Endothelial cell of umbilical vein (primary cell): ENCODE measurements at regions not wholly inside any gene's neighbourhood (a gene's known extent, or its start where the extent isn't known, plus 50 kb on each side); places are given as distances from the start of the nearest gene placed in this dataset.

Source experiments
- BruUV-seq: library from RNA; stranded (reverse); fragments of 400-500 nt; replicated peaks from 2 replicates; lab custom pipeline; 2021; lab: Mats Ljungman, UMichigan
- CTCF ChIA-PET: fragments of 300-600, 350-600 bp; sonication (Branson Sonifier 250); formaldehyde crosslinking; loops from one replicate; lab custom pipeline; 2021; ENCODE audit warnings: antibody characterized with exemption, inconsistent platforms; lab: Charles Lee
- POLR2A ChIA-PET: fragments of 300-600, 350-600 bp; sonication (Branson Sonifier 250); formaldehyde crosslinking; loops from one replicate; lab custom pipeline; 2021; ENCODE audit warnings: antibody characterized with exemption, inconsistent platforms; lab: Charles Lee
- DNase-seq: peaks from one replicate; pipeline ENCODE4 v3.0.0-alpha.2; 2011; ENCODE audit warnings: low read depth, low spot score
- FAIRE-seq: peaks from 2 replicates; lab custom pipeline; 2011; peaks lifted over from hg19 to GRCh38; lab: Jason Lieb, UNC
- H2AFZ ChIP-seq: 2 replicates; pipeline ENCODE4 v1.6.0; 2012; ENCODE audit warnings: low read depth, low read length, control low read depth, inconsistent platforms
- H3K27ac ChIP-seq: 2 replicates; pipeline ENCODE4 v1.5.1; 2011; ENCODE audit warnings: low read depth, mild to moderate bottlenecking, control low read depth, low read length, moderate library complexity; ENCODE audit not compliant: insufficient read depth
- H3K27me3 ChIP-seq, 2 experiments: 2 replicates each; pipeline versions ENCODE4 v1.6.0 to v1.6.1; 2011; ENCODE audit warnings: low read length in 2 of 2, mixed read lengths in 1 of 2; ENCODE audit not compliant: control insufficient read depth in 2 of 2, insufficient read depth in 2 of 2
- H3K36me3 ChIP-seq, 2 experiments: 2 replicates in 1 of 2; 3 replicates in 1 of 2; pipeline ENCODE4 v1.5.1; 2011; ENCODE audit warnings: low read length in 2 of 2, mild to moderate bottlenecking in 1 of 2, moderate library complexity in 1 of 2; ENCODE audit not compliant: control insufficient read depth in 2 of 2, insufficient read depth in 2 of 2; ENCODE audit errors: extremely low read depth in 1 of 2
- H3K4me1 ChIP-seq: 3 replicates; pipeline ENCODE4 v1.5.1; 2011; ENCODE audit warnings: mild to moderate bottlenecking, low read length; ENCODE audit not compliant: control insufficient read depth, insufficient read depth; ENCODE audit errors: extremely low read depth
- H3K4me2 ChIP-seq: 2 replicates; pipeline ENCODE4 v1.6.1; 2011; ENCODE audit warnings: low read length, control low read depth, mixed read lengths; ENCODE audit not compliant: insufficient read depth
- H3K4me3 ChIP-seq, 3 experiments: fragments of 200-600 bp in 1 of 3; sonication (generic), shearing (Covaris generic) in 1 of 3; replicated peaks in 1 of 3; 2 replicates each; pipeline ENCODE4 v1.5.1; 2011 to 2016; ENCODE audit warnings: control low read depth in 3 of 3, low read length in 3 of 3, mild to moderate bottlenecking in 2 of 3, inconsistent platforms in 1 of 3, low read depth in 1 of 3, moderate library complexity in 1 of 3; ENCODE audit not compliant: insufficient read depth in 1 of 3
- H3K79me2 ChIP-seq: 2 replicates; pipeline ENCODE4 v1.6.0; 2012; ENCODE audit warnings: low read length, inconsistent platforms; ENCODE audit not compliant: control insufficient read depth, insufficient read depth
- H3K9ac ChIP-seq: replicated peaks from 2 replicates; pipeline ENCODE3; 2011; ENCODE audit warnings: low read length, control low read depth; ENCODE audit not compliant: insufficient read depth; ENCODE audit errors: extremely low read depth
- H3K9me1 ChIP-seq: replicated peaks from 3 replicates; pipeline ENCODE4 v1.6.0; 2011; ENCODE audit warnings: mild to moderate bottlenecking, low read length; ENCODE audit not compliant: control insufficient read depth, insufficient read depth; ENCODE audit errors: extremely low read depth
- H3K9me3 ChIP-seq: replicated peaks from 2 replicates; pipeline ENCODE4 v1.5.1; 2012; ENCODE audit warnings: low read length, inconsistent platforms; ENCODE audit not compliant: control insufficient read depth, insufficient read depth
- H4K20me1 ChIP-seq: replicated peaks from 2 replicates; pipeline ENCODE3; 2011; ENCODE audit warnings: mild to moderate bottlenecking, low read length; ENCODE audit not compliant: control insufficient read depth, insufficient read depth; ENCODE audit errors: extremely low read depth
- CTCF ChIP-seq, 2 donors: IDR thresholded peaks; 1 replicate in 1 of 2; 2 replicates in 1 of 2; pipeline ENCODE4 v1.5.1; 2011; ENCODE audit warnings: low read length in 2 of 2, mild to moderate bottlenecking in 2 of 2, moderate library complexity in 2 of 2, control low read depth in 1 of 2, inconsistent platforms in 1 of 2, low read depth in 1 of 2; ENCODE audit not compliant: insufficient read depth in 1 of 2; ENCODE audit errors: extremely low read depth in 1 of 2
- EZH2 ChIP-seq: IDR thresholded peaks from 2 replicates; pipeline ENCODE4 v1.6.1; 2012; ENCODE audit warnings: borderline replicate concordance, low read depth, mild to moderate bottlenecking, moderate library complexity, low read length, inconsistent platforms; ENCODE audit not compliant: severe bottlenecking
- FOS ChIP-seq: IDR thresholded peaks from 2 replicates; pipeline ENCODE4 v1.6.1; 2011; ENCODE audit warnings: mild to moderate bottlenecking, low read length, moderate library complexity, borderline replicate concordance; ENCODE audit not compliant: insufficient read depth
- GATA2 ChIP-seq: IDR thresholded peaks from 2 replicates; pipeline ENCODE4 v1.7.0; 2011; ENCODE audit warnings: low read depth, mild to moderate bottlenecking, moderate library complexity, mixed read lengths, low read length; ENCODE audit not compliant: insufficient read length, insufficient read depth
- JUN ChIP-seq: IDR thresholded peaks from 2 replicates; pipeline ENCODE4 v1.6.1; 2011; ENCODE audit warnings: borderline replicate concordance, low read depth; ENCODE audit not compliant: insufficient read length, insufficient read depth
- MAX ChIP-seq: IDR thresholded peaks from 2 replicates; pipeline ENCODE4 v1.6.1; 2011; ENCODE audit not compliant: insufficient read depth, insufficient read length
- MYC ChIP-seq: IDR thresholded peaks from one replicate; pipeline ENCODE4 v1.6.1; 2011; ENCODE audit warnings: mild to moderate bottlenecking, low read depth, low read length
- POLR2A ChIP-seq: IDR thresholded peaks from 2 replicates; pipeline ENCODE4 v1.6.1; 2012; ENCODE audit warnings: low read depth, mild to moderate bottlenecking, control low read depth, low read length
- POLR2AphosphoS5 ChIP-seq: IDR thresholded peaks from 2 replicates; pipeline ENCODE4 v1.6.1; 2012; ENCODE audit warnings: low read depth, mild to moderate bottlenecking, control low read depth, low read length, moderate library complexity; ENCODE audit not compliant: insufficient read depth
- dilution Hi-C: fragments of 300-500 bp; cut with MboI; formaldehyde crosslinking; loops from one replicate; pipeline ENCODE4 v1.15.0; 2019; ENCODE audit warnings: low sequenced_read_pairs; ENCODE audit not compliant: extremely low pct_ligation_motif_present
- intact Hi-C: fragments of 100-400 bp; cut with micrococcal nuclease; formaldehyde crosslinking; loops from one replicate; pipeline ENCODE4 v1.10.0; 2022

- POLR2A ChIA-PET, result no interaction called here
- H3K79me2 ChIP-seq, result no peaks in the 10 kb centered on the region
- H3K4me2 ChIP-seq, result no peak overlapping the region
- H3K36me3 ChIP-seq, result no peaks in the 10 kb centered on the region
- no peaks in the 10 kb centered on the region for H3K27me3 ChIP-seq
- H3K9ac ChIP-seq, result no peak overlapping the region
- no peaks in the 10 kb centered on the region for H3K9me3 ChIP-seq
- no TSS peak for BruUV-seq
- intact Hi-C loops (loop anchor here (2.0 to 5.0 kb wide), 4 partner anchors 180 to 302 kb away; partner anchors contain the start of gene SPRY2), dilution Hi-C loops (loop anchor here (25.0 kb wide), 1 partner anchor 298 kb away; the partner anchor contains the start of gene SPRY2)
- H3K4me3 ChIP-seq, result no peak overlapping the region
- FAIRE-seq (no peak), DNase-seq (no peak)
- no peak overlapping the region for H3K27ac ChIP-seq
- TF ChIP-seq GATA2 (no peak), POLR2A (no peak), MAX (no peak)
- CTCF ChIA-PET, result interaction anchor here (1.9 kb wide), 1 partner anchor 302 kb away, joined by 9 read pairs; the partner anchor contains the start of gene SPRY2
- no peaks in the 10 kb centered on the region for H3K9me1 ChIP-seq
- peak overlapping the region; percentile 28 for H2AFZ ChIP-seq
- H3K4me1 ChIP-seq, result peaks cover 36% of the 10 kb centered on the region
- H4K20me1 ChIP-seq, result no peaks in the 10 kb centered on the region
Measured at GRCh38 chr13:80039000-80039399, 301.9 kb downstream of the SPRY2 start.

- Histone ChIP-seq H3K9me1 (no peaks in the 10 kb centered on the region), H3K9me3 (no peaks in the 10 kb centered on the region), H2AFZ (no peak overlapping the region), H3K4me3 (no peak overlapping the region), H3K36me3 (no peaks in the 10 kb centered on the region), H4K20me1 (no peaks in the 10 kb centered on the region), H3K27me3 (no peaks in the 10 kb centered on the region), H3K27ac (peak overlapping the region; percentile 77), H3K79me2 (no peaks in the 10 kb centered on the region), H3K4me1 (peaks cover 36% of the 10 kb centered on the region), H3K4me2 (no peak overlapping the region), H3K9ac (no peak overlapping the region)
- no TSS peak for BruUV-seq
- POLR2A ChIA-PET, result interaction anchor here (0.5 kb wide), 1 partner anchor 228 kb away, joined by 3 read pairs; no protein-coding TSS in a partner anchor
- FAIRE-seq (no peak), DNase-seq (peak; percentile 35)
- intact Hi-C loops, result loop anchor here (2.0 to 5.0 kb wide), 4 partner anchors 180 to 302 kb away; partner anchors contain the start of gene SPRY2
- no peak for TF ChIP-seq POLR2A
- TF ChIP-seq MAX, result no peak
- TF ChIP-seq JUN, result no peak
- TF ChIP-seq GATA2, result no peak
- TF ChIP-seq POLR2AphosphoS5, result no peak
- TF ChIP-seq CTCF (IDR thresholded peaks at IDR 0.05; ENCODE audit: extremely low read depth in 1 of 2, insufficient read depth in 1 of 2, low read depth in 1 of 2, low read length in 2 of 2), result no peak
- TF ChIP-seq FOS, result no peak
- no peak for TF ChIP-seq EZH2
- TF ChIP-seq MYC, result no peak
- CTCF ChIA-PET, result interaction anchor here (1.1 to 1.9 kb wide), 3 partner anchors 266 to 304 kb away, joined by 4 to 9 read pairs (median 4); partner anchors contain the start of gene SPRY2
- dilution Hi-C loops, result loop anchor here (25.0 kb wide), 1 partner anchor 299 kb away; the partner anchor contains the start of gene SPRY2
Measured at GRCh38 chr13:80038371-80038770, 302.6 kb downstream of the SPRY2 start.
